A673 (cell line): ENCODE measurements at regions not wholly inside any gene's neighbourhood (a gene's known extent, or its start where the extent isn't known, plus 50 kb on each side); places are given as distances from the start of the nearest gene placed in this dataset.

Experiments
- BruUV-seq: library from RNA; stranded (reverse); fragments of 400-500 nt; replicated peaks from 2 replicates; lab custom pipeline; 2021; lab: Mats Ljungman, UMichigan
- CTCF ChIA-PET: fragments of 300-600 bp; sonication (Branson Sonifier 250); formaldehyde crosslinking; loops from one replicate; lab custom pipeline; 2022; ENCODE audit warnings: antibody characterized with exemption; lab: Charles Lee
- POLR2A ChIA-PET: fragments of 300-600 bp; sonication (Branson Sonifier 250); formaldehyde crosslinking; loops from one replicate; lab custom pipeline; 2022; ENCODE audit warnings: antibody characterized with exemption; ENCODE audit not compliant: low non-redundant PET; lab: Charles Lee
- DNase-seq: peaks from one replicate; pipeline ENCODE4 v3.0.0-alpha.2; 2015; ENCODE audit warnings: low spot score
- H3K27ac ChIP-seq: fragments of 200-600 bp; sonication (generic); 2 replicates; pipeline ENCODE4 v1.5.1; 2016; ENCODE audit warnings: mixed run types, low read depth, mild to moderate bottlenecking, mixed read lengths, antibody characterized with exemption, low read length; ENCODE audit not compliant: poor library complexity, severe bottlenecking
- H3K27me3 ChIP-seq: fragments of 200-600 bp; sonication (generic); replicated peaks from 2 replicates; pipeline ENCODE4 v1.6.1; 2017; ENCODE audit warnings: mixed run types, low read depth, mild to moderate bottlenecking, mixed read lengths, antibody characterized with exemption, low read length; ENCODE audit not compliant: insufficient read depth, poor library complexity
- H3K36me3 ChIP-seq: fragments of 200-600 bp; sonication (generic); 2 replicates; pipeline ENCODE4 v1.6.1; 2016; ENCODE audit warnings: mixed run types, mild to moderate bottlenecking, mixed read lengths, antibody characterized with exemption, low read length; ENCODE audit not compliant: insufficient read depth, poor library complexity, severe bottlenecking
- H3K4me1 ChIP-seq: fragments of 200-600 bp; sonication (generic); 2 replicates; pipeline ENCODE4 v1.6.1; 2017; ENCODE audit warnings: mixed run types, mild to moderate bottlenecking, mixed read lengths, antibody characterized with exemption, low read length; ENCODE audit not compliant: insufficient read depth, poor library complexity, severe bottlenecking
- H3K4me3 ChIP-seq: fragments of 200-600 bp; sonication (generic); 2 replicates; pipeline ENCODE4 v1.5.1; 2016; ENCODE audit warnings: low read depth, mixed run types, mild to moderate bottlenecking, mixed read lengths, low read length; ENCODE audit not compliant: poor library complexity, severe bottlenecking
- H3K9me3 ChIP-seq: fragments of 200-600 bp; sonication (generic); 2 replicates; pipeline ENCODE4 v1.6.1; 2016; ENCODE audit warnings: mixed run types, low read depth, mild to moderate bottlenecking, mixed read lengths, antibody characterized with exemption, low read length; ENCODE audit not compliant: poor library complexity, severe bottlenecking
- EZH2 ChIP-seq: fragments of 200-600 bp; sonication (generic); IDR thresholded peaks from 2 replicates; pipeline ENCODE4 v1.6.1; 2017; ENCODE audit warnings: borderline replicate concordance, low read depth, mild to moderate bottlenecking, mixed read lengths, antibody characterized with exemption, low read length; ENCODE audit not compliant: poor library complexity, severe bottlenecking
- intact Hi-C: fragments of 100-400 bp; cut with micrococcal nuclease; formaldehyde crosslinking; loops from one replicate; pipeline ENCODE4 v1.10.0; 2022; ENCODE audit not compliant: unreplicated experiment
- TF ChIP-seq, protein P1 (sequence below): fragments of 300-800, 200-600 bp; sonication (generic); conservative IDR thresholded peaks from 2 replicates; pipeline ENCODE4 v1.5.1; 2017; ENCODE audit warnings: low read depth, mild to moderate bottlenecking, antibody characterized with exemption, low read length, moderate library complexity, mixed read lengths

DNA sequence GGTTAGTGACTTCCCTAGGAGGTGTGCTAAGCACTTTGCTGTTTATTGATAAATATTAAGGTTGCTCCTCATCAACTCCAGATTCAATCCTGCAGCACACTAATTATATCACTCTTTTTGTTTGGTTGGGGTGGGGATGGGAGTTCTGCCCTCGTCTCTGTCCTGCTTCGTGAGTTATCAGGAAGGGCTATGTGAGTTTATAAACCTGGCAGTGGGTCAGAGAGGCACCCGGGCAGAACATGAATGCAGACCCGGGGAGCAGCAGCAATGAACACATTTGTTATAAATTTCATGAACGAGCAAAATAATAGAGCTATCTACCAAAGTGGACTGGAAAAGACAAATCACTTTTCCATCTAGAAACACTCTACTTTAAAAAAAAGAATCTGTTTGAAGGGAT is 125.5 kb upstream of the WWC1 start:
- TF ChIP-seq EZH2 = no peak
- TF ChIP-seq, protein P1, sequence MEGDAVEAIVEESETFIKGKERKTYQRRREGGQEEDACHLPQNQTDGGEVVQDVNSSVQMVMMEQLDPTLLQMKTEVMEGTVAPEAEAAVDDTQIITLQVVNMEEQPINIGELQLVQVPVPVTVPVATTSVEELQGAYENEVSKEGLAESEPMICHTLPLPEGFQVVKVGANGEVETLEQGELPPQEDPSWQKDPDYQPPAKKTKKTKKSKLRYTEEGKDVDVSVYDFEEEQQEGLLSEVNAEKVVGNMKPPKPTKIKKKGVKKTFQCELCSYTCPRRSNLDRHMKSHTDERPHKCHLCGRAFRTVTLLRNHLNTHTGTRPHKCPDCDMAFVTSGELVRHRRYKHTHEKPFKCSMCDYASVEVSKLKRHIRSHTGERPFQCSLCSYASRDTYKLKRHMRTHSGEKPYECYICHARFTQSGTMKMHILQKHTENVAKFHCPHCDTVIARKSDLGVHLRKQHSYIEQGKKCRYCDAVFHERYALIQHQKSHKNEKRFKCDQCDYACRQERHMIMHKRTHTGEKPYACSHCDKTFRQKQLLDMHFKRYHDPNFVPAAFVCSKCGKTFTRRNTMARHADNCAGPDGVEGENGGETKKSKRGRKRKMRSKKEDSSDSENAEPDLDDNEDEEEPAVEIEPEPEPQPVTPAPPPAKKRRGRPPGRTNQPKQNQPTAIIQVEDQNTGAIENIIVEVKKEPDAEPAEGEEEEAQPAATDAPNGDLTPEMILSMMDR = no peak
- no peaks in the 10 kb centered on the region for H3K36me3 ChIP-seq
- ChIA-PET CTCF (no interaction called here), POLR2A (no interaction called here)
- no peak overlapping the region for H3K4me3 ChIP-seq
- intact Hi-C loops = no loop called here
- DNase-seq = no peak
- no TSS peak for BruUV-seq
- no peaks in the 10 kb centered on the region for H3K9me3 ChIP-seq
- no peak overlapping the region for H3K27ac ChIP-seq
- H3K4me1 ChIP-seq = peaks cover 7% of the 10 kb centered on the region
- H3K27me3 ChIP-seq = no peaks in the 10 kb centered on the region

DNA sequence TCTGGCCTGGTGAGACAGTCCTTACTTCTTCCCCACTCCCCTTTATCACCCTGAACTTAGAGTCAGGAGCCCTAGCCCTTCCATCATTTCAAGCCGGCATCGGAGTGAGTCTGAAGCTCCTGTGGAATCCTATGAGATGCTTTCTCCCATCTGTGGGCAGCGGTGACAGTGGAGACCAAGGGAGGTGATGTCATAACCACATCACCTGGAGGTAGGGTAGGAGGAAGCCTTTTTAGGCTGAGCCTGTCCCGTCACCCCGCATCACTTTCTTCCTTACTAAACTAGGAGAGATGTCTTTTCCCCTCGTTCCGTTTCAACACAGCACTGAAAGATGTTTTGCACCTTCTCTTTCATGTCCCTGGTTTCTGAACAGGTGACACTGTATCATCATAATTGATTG is 124.1 kb upstream of the WWC1 start:
- POLR2A ChIA-PET = no interaction called here
- intact Hi-C loops = no loop called here
- H3K9me3 ChIP-seq = no peaks in the 10 kb centered on the region

DNA sequence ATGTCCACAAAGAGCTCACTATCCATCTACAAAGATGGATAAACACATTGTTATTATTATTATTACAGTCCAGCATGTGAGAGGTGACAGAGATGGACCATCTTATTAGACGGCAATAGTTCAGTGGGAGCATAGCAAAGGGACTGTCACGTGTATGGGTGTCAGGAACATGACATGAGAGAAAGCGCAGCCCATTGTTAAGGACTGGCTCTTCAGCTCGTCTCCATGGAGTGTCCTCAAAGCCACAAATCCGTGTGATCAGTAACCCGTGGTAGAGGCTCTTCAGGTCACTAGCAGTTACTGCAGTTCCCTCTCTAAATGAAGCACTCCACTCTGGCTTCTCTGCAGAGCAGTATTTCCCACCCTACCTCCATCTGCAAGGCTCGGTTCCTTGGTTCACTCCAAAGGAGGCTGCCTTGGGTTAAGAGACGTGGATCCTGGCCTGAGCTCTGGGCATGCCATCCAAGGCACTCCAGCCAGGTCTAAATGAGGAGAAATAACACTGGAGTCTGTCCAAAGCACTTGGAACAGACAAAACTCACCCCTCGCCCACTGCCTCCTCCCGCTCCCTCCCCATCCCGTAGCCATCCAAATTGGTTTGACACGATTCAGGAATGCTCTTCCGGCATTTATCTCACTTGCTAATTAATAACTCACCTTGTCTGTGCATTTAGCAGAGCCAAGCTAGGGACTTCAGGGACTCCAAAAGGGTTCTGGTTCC is 122.3 kb upstream of the WWC1 start:
- H3K36me3 ChIP-seq = no peaks in the 10 kb centered on the region
- H3K4me1 ChIP-seq = peaks cover 7% of the 10 kb centered on the region
- no peak overlapping the region for H3K27ac ChIP-seq
- DNase-seq = no peak
- no TSS peak for BruUV-seq
- H3K9me3 ChIP-seq = no peaks in the 10 kb centered on the region
- CTCF ChIA-PET = no interaction called here
- intact Hi-C loops = no loop called here
- no peak for TF ChIP-seq EZH2
- TF ChIP-seq, protein P1 = no peak
- H3K27me3 ChIP-seq = no peaks in the 10 kb centered on the region
- POLR2A ChIA-PET = no interaction called here
- no peak overlapping the region for H3K4me3 ChIP-seq

More for the DNA sequence above, 124.1 kb upstream of the WWC1 start:
- DNase-seq = no peak
- no peak for TF ChIP-seq EZH2
- TF ChIP-seq, protein P1 = no peak
- H3K36me3 ChIP-seq = no peaks in the 10 kb centered on the region
- no peaks in the 10 kb centered on the region for H3K27me3 ChIP-seq
- peaks cover 7% of the 10 kb centered on the region for H3K4me1 ChIP-seq
- H3K27ac ChIP-seq = no peak overlapping the region
- no TSS peak for BruUV-seq
- no peak overlapping the region for H3K4me3 ChIP-seq
- CTCF ChIA-PET = no interaction called here
